Cardiac fibroblast (primary cell): ENCODE measurements at regions not wholly inside any gene's neighbourhood (a gene's known extent, or its start where the extent isn't known, plus 50 kb on each side); places are given as distances from the start of the nearest gene placed in this dataset.

ENCODE experiments used
- DNase-seq, 2 donors: peaks; one replicate each; pipeline versions ENCODE4 v3.0.0 to v3.0.0-alpha.2; 2010; ENCODE audit warnings: low read depth in 2 of 2
- H3K4me3 ChIP-seq, 2 donors: replicated peaks in 1 of 2; 1 replicate in 1 of 2; 2 replicates in 1 of 2; pipeline ENCODE4 v1.5.1; 2011; ENCODE audit warnings: low read depth in 2 of 2, low read length in 2 of 2, mild to moderate bottlenecking in 2 of 2, moderate library complexity in 1 of 2
- TF ChIP-seq, protein P1 (sequence below): IDR thresholded peaks from one replicate; pipeline ENCODE4 v1.5.1; 2011; ENCODE audit warnings: low read depth, mild to moderate bottlenecking, low read length, inconsistent platforms

DNA sequence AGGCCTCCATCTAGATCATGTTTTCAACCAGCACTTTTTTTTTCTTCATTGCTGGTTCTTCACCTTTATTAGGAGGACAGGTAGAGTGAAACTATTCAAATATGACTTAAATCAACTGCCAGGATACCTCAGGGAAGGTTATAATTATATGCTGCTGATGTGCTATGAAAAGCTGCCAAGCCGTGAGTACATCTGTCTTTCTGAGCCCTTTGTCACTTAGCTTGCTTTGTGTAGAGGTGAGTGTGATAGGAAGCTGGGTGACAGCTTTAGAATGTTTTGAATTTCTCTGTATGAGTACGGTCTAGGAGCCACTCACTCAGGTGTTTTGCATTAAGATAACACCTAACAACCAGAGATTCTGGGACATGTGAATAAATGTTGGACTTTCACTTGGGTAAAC is 365.2 kb downstream of the OTUD1 start:
- no peak overlapping the region for H3K4me3 ChIP-seq
- DNase-seq: no peak
- TF ChIP-seq, protein P1, sequence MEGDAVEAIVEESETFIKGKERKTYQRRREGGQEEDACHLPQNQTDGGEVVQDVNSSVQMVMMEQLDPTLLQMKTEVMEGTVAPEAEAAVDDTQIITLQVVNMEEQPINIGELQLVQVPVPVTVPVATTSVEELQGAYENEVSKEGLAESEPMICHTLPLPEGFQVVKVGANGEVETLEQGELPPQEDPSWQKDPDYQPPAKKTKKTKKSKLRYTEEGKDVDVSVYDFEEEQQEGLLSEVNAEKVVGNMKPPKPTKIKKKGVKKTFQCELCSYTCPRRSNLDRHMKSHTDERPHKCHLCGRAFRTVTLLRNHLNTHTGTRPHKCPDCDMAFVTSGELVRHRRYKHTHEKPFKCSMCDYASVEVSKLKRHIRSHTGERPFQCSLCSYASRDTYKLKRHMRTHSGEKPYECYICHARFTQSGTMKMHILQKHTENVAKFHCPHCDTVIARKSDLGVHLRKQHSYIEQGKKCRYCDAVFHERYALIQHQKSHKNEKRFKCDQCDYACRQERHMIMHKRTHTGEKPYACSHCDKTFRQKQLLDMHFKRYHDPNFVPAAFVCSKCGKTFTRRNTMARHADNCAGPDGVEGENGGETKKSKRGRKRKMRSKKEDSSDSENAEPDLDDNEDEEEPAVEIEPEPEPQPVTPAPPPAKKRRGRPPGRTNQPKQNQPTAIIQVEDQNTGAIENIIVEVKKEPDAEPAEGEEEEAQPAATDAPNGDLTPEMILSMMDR: no peak

DNA sequence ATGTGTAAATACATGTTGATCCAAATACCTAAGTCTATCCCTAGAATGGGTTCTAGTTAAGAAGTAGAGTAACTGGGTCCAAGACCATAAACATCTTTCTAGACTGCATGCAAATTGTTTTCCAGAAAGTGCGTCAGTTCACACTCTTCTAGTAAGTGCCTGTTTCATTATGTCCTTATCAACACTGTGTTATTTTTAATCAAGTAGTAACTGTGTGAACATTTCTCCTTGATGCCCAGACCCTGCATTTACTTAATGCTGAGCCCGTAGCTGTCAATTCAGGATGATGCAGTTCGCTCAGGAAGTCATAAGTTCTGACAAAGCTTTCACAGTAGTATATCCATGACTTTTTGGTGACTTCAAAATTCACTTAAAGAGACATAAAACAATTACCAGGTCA is 374.8 kb downstream of the OTUD1 start:
- DNase-seq: no peak

DNA sequence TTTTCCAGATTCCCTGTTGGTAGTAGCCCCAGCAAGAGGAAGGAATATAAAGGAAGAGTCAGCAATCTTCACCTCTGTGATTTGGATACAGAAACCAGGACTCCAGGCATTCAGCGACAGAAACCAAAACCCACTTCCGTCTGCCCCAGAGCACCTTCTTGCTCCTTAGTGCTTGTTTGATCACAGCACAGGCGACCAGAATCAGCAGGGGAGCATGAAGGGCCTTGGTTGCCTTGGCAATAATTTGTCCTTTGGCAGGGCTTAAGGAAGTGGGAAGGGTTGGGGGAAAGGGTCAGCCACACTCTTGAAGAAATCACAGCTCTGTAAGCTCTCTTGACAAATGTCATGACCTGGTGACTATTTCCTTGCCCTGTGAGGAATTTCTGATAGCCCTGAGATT is 379.6 kb downstream of the OTUD1 start:
- no peak for DNase-seq
- TF ChIP-seq, protein P1: no peak
- H3K4me3 ChIP-seq: no peak overlapping the region

More for the DNA sequence above, 374.8 kb downstream of the OTUD1 start:
- no peak overlapping the region for H3K4me3 ChIP-seq
- TF ChIP-seq, protein P1: no peak

DNA sequence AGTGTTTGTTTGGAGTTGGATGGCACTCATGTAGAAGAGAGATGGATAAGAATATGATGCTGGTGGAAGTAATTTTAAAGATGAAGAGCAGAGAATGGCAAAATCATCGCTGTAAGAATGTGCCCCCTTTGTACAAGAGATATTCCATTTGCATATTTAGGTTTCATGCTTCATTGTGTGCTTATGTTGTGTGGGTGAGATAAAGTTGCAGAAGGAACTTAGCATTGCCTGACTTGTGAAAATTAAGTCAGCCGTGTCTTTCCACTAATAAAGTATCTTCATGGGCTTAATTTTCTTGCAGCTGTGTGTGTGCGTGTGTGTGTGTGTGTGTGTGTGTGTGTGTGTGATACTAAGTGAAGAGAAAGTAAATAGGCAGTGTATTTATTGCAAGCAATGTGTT is 381.9 kb downstream of the OTUD1 start:
- no peak for DNase-seq
- H3K4me3 ChIP-seq: no peak overlapping the region

DNA sequence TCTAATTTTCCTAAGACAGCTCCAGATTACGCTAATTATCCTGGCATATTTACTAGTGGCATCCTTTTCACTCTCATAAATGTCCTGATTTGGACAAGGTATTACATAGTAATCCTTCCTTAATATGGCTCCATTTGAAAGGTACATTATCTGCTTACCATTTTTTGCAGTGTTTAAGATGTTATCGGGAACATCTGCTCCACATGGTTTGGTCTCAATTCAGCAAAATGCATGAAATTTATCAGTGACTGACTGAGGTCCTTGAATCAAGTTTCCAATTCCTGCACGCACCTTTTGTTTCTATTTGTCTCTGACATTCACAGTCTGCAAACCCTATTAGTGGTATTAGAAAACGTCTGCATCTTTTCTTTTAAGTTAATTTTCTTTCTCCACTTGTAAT is 384.1 kb upstream of the KIAA1217 start:
- DNase-seq: no peak
- TF ChIP-seq, protein P1: no peak
- H3K4me3 ChIP-seq: no peak overlapping the region

More for the DNA sequence above, 381.9 kb downstream of the OTUD1 start:
- TF ChIP-seq, protein P1: no peak

DNA sequence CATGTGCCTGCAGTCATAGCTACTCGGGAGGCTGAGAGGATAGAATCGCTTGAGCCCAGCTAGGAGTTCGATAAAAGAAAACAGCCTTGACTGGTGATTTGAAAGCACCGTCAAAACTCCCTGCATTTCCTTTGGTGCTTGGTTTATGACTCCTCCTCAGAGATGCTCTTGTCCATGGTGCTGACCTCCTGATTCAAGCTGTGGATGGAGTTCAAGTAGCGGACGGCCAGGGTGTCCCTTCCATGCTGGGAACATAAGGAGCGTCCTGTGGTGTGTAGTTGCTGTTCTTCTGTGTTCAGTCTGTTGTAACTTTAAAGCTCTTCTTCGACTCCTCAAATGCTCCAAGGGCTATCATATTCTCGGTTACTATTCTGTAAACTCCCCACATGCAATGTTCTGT is 382.5 kb upstream of the KIAA1217 start:
- H3K4me3 ChIP-seq: no peak overlapping the region
- peak; percentile 1 to 20 for DNase-seq
- TF ChIP-seq, protein P1: no peak

DNA sequence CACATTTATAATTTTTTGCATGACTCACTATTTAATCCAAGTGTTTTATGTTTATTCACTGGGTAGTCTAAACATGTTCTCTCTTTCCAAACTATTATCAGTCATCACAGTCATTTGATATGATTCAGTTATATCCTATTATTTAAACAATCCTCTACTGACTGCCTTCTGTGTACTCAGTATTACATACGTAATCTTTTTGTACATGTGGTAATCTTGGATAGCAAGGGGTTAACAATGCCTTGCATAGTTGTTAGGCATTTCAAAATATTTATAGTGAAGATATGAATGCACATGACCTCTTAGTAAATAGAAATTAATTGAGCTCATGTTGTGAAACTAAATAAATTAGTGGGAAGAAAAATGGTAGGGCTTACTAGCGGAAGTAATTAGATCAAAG is 379.4 kb upstream of the KIAA1217 start:
- H3K4me3 ChIP-seq: no peak overlapping the region
- no peak for DNase-seq
- TF ChIP-seq, protein P1: no peak
